ENCODE measurements at regions not wholly inside any gene's neighbourhood (a gene's known extent, or its start where the extent isn't known, plus 50 kb on each side); places are given as distances from the start of the nearest gene placed in this dataset.
"Not testable (repeated sequence)": the region's sequence is repeated elsewhere in the genome, so short reads cannot be mapped to it uniquely, and the experiment has no call there.

GRCh38 chr9:25917731-25918362, 239.6 kb upstream of the TUSC1 start:
- DNase-seq (ENCODE audit: low read depth, low spot score) = no peak

GRCh38 chr9:25913806-25914205, 235.6 kb upstream of the TUSC1 start:
- no peak for DNase-seq (ENCODE audit: low read depth, low spot score)

GRCh38 chr9:25904701-25905100, 226.5 kb upstream of the TUSC1 start:
- DNase-seq (ENCODE audit: low read depth, low spot score) = no peak

- no peak for DNase-seq (ENCODE audit: low read depth, low spot score)
Measured at GRCh38 chr9:25891527-25891926, 213.3 kb upstream of the TUSC1 start.

- no peak for DNase-seq (ENCODE audit: low read depth, low spot score)
Measured at GRCh38 chr9:25889661-25890060, 211.4 kb upstream of the TUSC1 start.

DNA sequence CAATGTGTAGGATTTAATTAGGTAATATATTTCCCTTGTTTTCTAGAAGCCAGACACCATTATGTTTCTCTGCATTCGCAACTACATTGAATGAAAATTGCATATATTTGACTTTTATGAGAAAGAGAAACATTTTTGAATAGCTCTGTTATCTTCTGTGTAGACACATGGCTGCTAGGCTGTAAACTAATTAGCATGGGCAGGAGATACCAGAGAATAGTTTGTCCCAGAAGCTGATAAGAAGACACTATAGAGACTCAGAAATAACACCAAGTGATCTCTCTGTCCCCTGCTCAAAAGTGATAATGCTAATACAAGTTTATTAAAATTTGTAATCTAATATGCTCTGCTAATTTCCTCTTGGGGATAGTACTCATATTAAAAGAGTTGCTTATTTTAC, 198.0 kb upstream of the TUSC1 start:
- DNase-seq (ENCODE audit: low read depth, low spot score) = no peak

GRCh38 chr9:25864509-25864908, 186.3 kb upstream of the TUSC1 start:
- no peak for DNase-seq (ENCODE audit: low read depth, low spot score)

- DNase-seq (ENCODE audit: low read depth, low spot score) = no peak
Measured at GRCh38 chr9:25861421-25861820, 183.2 kb upstream of the TUSC1 start.

DNA sequence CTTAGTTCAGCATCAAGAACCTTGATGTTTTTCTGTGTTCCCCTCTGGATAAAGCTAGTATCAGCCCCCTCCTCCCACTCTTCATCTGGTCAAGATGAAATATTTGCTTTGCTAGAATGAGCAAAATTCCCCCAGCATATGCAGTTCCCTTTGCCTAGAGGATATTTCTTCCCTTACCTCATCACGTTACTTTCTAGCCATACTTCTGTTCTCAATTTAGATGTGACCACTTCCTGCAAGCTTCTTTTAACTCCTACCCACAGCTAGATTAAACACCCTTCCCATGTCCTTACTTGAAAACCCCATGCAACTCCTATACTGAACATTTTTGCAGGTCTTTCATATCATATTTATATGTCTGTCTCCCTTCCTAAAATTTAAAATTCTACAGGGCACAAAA, 178.9 kb upstream of the TUSC1 start:
- no peak for DNase-seq (ENCODE audit: low read depth, low spot score)

- DNase-seq (ENCODE audit: low read depth, low spot score) = no peak
Measured at GRCh38 chr9:25850803-25851202, 172.6 kb upstream of the TUSC1 start.

DNA sequence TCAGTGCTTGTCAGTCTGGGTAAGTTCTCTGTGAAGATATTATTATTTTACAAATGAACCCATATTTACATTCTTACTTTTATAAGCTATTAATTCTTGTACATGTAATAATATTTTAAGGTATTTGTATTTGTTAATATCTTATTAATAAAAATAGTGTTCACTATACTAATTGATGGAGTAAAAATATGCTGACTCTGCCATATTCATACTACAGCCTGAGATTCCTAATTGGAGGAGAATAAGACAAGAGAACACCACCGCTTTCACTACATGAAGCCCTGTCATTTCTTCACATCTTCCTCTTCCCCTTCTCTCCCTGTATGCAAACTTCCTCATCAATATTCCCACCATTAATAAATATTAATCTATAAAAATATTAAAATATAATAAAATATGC, 167.6 kb upstream of the TUSC1 start:
- no peak for DNase-seq (ENCODE audit: low read depth, low spot score)

DNA sequence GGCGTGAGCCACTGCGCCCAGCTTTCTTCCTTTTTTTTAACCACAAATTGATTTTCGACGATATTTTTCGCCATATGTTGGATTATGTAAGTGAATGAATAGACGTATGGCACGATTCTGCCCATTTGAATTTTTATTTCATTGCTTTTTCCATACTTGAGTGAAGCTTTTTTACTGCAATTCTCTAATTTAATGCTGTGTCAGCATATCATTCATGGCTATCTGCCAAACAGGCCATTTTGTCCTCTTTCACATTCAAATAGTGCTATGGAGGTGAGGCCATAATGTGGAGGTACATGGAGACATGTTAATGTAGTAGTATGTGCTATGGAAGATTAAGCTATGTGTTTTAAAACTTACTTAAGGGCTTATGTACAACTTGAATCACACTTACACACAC, 152.1 kb upstream of the TUSC1 start:
- DNase-seq (ENCODE audit: low read depth, low spot score) = no peak

DNA sequence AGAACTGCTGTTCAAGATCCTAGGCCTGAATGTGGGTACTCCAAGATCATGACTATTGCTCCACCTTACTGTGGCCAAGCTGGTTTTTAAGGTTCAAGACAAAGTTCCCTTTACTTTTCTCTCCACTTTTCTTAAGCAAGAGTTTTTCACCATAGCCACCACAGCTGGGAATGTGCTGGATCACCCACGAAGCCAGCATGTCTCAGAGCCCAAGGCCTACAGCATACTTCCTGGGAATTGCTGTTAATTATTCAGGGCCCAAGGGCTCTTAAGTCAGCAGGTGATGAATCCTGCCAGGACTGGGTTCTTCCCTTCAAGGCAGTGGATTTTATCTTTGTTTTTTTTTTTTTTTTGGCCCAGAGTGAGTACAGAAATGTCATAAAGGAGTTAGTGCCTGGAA, 149.4 kb upstream of the TUSC1 start:
- no peak for DNase-seq (ENCODE audit: low read depth, low spot score)

DNA sequence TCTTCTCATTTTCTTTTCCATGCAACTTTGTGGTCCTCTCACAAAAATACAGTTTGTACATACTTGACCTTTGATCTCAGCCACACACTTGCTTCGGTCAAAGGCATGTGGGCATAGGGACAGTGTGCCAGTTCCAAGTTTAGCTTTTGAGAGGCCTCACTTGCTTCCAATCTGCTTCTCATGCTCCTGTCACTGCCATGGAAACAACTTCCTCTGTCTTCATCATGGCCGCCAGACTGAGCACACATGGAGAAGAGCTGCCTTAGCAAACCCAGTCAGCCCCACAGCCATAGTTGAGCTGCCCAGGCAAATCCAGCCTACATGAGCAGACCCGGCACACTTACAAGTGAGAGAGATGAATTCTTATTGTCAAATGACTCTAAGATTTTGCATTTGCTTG, 138.2 kb upstream of the TUSC1 start:
- DNase-seq (ENCODE audit: low read depth, low spot score) = no peak

GRCh38 chr9:25814023-25814422, 135.8 kb upstream of the TUSC1 start:
- no peak for DNase-seq (ENCODE audit: low read depth, low spot score)

DNA sequence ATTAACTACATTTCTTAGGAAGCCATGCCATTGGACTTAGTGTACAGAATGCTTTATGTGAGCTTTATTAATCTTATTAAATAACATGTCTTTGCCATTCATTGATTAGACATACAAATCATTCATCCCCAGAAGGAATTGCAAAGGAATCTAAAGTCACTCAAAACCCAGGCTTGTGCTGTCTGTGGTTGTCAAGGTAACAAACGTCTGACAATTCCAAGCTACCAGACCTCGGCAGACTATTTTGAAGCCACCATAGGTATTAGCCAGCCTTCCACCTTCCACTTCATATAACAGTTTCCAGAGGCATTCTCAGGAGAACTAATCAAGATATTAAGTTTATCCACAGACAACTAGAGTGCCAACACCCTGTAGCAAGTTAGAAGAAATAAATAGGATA, 135.2 kb upstream of the TUSC1 start:
- DNase-seq (ENCODE audit: low read depth, low spot score) = no peak

DNA sequence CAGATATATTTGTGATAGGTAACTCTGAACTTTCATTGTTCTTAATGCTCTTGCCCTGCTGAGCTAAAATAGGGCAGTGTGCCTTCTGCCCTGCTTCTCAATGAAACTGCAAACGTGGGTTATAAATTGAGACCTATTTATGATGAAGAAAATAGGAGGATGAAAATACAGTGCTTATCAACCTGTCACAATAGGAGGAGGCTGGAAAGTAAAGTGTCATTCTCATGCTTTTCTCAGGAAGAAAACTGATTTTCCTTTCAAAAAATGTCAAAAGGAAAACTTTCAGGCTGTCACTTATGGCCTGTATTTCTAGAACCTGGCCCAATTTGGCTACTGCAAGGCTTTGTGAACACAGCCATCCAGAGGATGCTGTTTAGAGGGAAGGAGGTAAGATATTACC, 130.3 kb upstream of the TUSC1 start:
- no peak for DNase-seq (ENCODE audit: low read depth, low spot score)

- no peak for DNase-seq (ENCODE audit: low read depth, low spot score)
Measured at GRCh38 chr9:25804856-25805255, 126.6 kb upstream of the TUSC1 start.

DNA sequence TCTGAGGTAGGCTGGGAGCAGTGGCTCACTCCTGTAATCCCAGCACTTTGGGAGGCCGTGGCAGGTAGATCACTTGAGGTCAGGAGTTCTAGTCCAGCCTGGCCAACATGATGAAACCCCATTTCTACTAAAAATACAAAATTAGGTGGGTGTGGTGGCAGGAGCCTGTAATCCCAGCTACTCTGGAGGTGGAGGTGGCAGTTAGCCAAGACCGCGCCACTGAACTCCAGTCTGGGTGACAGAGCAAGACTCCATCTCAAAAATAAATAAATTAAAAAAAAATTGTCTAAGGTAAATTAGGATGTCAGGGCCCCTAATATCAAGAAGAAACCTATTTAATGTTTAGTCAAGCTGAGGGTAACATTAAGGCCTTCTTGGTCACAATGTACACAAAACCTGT, 123.7 kb upstream of the TUSC1 start:
- not testable (repeated sequence) for DNase-seq (ENCODE audit: low read depth, low spot score)

DNA sequence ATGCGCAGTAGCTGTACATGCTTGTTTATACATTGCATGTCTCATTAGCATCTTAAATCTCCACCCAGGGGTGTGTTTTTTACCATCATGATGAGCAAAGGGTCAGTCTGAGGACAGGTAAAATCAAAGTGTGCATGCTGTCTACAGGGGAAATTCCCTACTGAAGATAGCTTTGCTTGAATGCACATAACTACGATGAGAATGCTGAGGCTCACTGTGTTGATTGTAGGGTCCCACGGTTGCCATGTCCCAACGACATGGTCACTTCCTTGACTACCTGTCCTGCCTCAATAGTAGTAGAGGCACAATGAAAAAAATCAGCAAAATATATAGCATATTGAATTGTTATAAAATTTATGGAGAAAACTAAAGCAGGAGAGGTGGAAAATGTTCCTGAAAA, 95.6 kb upstream of the TUSC1 start:
- DNase-seq (ENCODE audit: low read depth, low spot score) = no peak

DNA sequence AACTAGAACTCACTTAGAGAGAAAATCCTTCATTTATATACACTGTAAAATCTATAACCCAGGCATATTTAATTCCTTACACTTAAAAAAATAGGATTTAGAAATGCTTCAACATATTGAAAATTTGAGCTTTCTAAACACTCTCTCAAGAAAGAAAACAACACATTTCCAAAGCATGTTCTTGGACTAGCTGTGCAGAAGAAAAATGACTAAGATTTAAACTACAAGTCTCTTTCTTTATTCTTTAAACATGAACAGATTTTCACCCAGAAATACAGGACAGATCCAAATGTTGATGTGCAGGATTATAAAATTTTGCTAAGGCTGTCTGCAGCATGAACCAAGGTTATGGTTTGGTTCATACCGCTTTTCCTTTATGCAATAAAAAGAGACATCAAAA, 77.7 kb upstream of the TUSC1 start:
- DNase-seq (ENCODE audit: low read depth, low spot score) = no peak

DNA sequence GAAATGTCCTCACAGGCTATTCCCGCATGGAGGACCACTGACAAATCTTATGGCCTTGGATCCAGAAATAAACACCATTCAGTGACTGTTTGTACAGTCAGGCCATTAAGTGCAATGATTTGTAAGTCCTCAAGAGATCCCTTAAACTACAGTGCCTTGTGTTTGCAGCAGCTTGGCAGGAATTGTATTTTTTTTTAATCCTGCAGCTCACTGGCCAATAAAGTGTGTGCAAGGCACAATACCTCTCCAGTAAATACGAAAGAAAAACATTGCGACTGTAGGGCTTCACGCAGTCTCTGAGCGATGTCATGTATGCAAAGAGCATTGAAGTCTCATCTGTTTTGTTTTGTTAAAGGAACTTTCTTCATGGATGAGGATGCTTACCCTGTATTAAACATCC, 74.2 kb upstream of the TUSC1 start:
- DNase-seq (ENCODE audit: low read depth, low spot score) = no peak

GRCh38 chr9:25742256-25742655, 64.0 kb upstream of the TUSC1 start:
- DNase-seq (ENCODE audit: low read depth, low spot score) = no peak

- DNase-seq (ENCODE audit: low read depth, low spot score) = no peak
Measured at GRCh38 chr9:25733336-25733982, 55.2 kb upstream of the TUSC1 start.
